ENCODE measurements at regions not wholly inside any gene's neighbourhood (a gene's known extent, or its start where the extent isn't known, plus 50 kb on each side); places are given as distances from the start of the nearest gene placed in this dataset.
A peak's percentile ranks its signal among the peaks of the same experiment; 100 is the strongest.

GRCh38 chr3:127374086-127375010, 86.5 kb upstream of the PRR20G start:
- no peak for DNase-seq (ENCODE audit: low read depth in 1 of 2, low spot score in 1 of 2)
- no peak for TF ChIP-seq JUND (IDR thresholded peaks at IDR 0.05; ENCODE audit: low read depth)
- in situ Hi-C loops (cut with HindIII; ENCODE audit: low pct_unique_long_range_greater_than_20kb, low sequenced_read_pairs), result no loop called here

GRCh38 chr3:127373441-127374085, 85.7 kb upstream of the PRR20G start:
- TF ChIP-seq JUND (IDR thresholded peaks at IDR 0.05; ENCODE audit: low read depth), result no peak
- DNase-seq (ENCODE audit: low read depth in 1 of 2, low spot score in 1 of 2), result no peak
- in situ Hi-C loops (cut with HindIII; ENCODE audit: low pct_unique_long_range_greater_than_20kb, low sequenced_read_pairs), result no loop called here

- in situ Hi-C loops (cut with HindIII; ENCODE audit: low pct_unique_long_range_greater_than_20kb, low sequenced_read_pairs), result no loop called here
- no peak for TF ChIP-seq JUND (IDR thresholded peaks at IDR 0.05; ENCODE audit: low read depth)
- DNase-seq (ENCODE audit: low read depth in 1 of 2, low spot score in 1 of 2), result no peak
These were observed 84.0 kb upstream of the PRR20G start for GRCh38 chr3:127371846-127372245.

- DNase-seq (ENCODE audit: low read depth in 1 of 2, low spot score in 1 of 2), result no peak
- TF ChIP-seq JUND (IDR thresholded peaks at IDR 0.05; ENCODE audit: low read depth), result no peak
- in situ Hi-C loops (cut with HindIII; ENCODE audit: low pct_unique_long_range_greater_than_20kb, low sequenced_read_pairs), result no loop called here
These were observed 83.5 kb upstream of the PRR20G start for GRCh38 chr3:127371334-127371733.

- no peak for DNase-seq (ENCODE audit: low read depth in 1 of 2, low spot score in 1 of 2)
- no peak for TF ChIP-seq JUND (IDR thresholded peaks at IDR 0.05; ENCODE audit: low read depth)
- in situ Hi-C loops (cut with HindIII; ENCODE audit: low pct_unique_long_range_greater_than_20kb, low sequenced_read_pairs), result no loop called here
These were observed 83.1 kb upstream of the PRR20G start for GRCh38 chr3:127370906-127371305.

GRCh38 chr3:127369356-127369935, 81.6 kb upstream of the PRR20G start:
- DNase-seq (ENCODE audit: low read depth in 1 of 2, low spot score in 1 of 2), result no peak
- in situ Hi-C loops (cut with HindIII; ENCODE audit: low pct_unique_long_range_greater_than_20kb, low sequenced_read_pairs), result no loop called here
- TF ChIP-seq JUND (IDR thresholded peaks at IDR 0.05; ENCODE audit: low read depth), result no peak

GRCh38 chr3:127368186-127369032, 80.6 kb upstream of the PRR20G start:
- TF ChIP-seq JUND (IDR thresholded peaks at IDR 0.05; ENCODE audit: low read depth), result no peak
- in situ Hi-C loops (cut with HindIII; ENCODE audit: low pct_unique_long_range_greater_than_20kb, low sequenced_read_pairs), result no loop called here
- no peak for DNase-seq (ENCODE audit: low read depth in 1 of 2, low spot score in 1 of 2)

GRCh38 chr3:127367593-127367992, 79.7 kb upstream of the PRR20G start:
- no peak for TF ChIP-seq JUND (IDR thresholded peaks at IDR 0.05; ENCODE audit: low read depth)
- DNase-seq (ENCODE audit: low read depth in 1 of 2, low spot score in 1 of 2), result no peak
- in situ Hi-C loops (cut with HindIII; ENCODE audit: low pct_unique_long_range_greater_than_20kb, low sequenced_read_pairs), result no loop called here

- TF ChIP-seq JUND (IDR thresholded peaks at IDR 0.05; ENCODE audit: low read depth), result no peak
- in situ Hi-C loops (cut with HindIII; ENCODE audit: low pct_unique_long_range_greater_than_20kb, low sequenced_read_pairs), result no loop called here
- no peak for DNase-seq (ENCODE audit: low read depth in 1 of 2, low spot score in 1 of 2)
These were observed 78.5 kb upstream of the PRR20G start for GRCh38 chr3:127366383-127366782.

- in situ Hi-C loops (cut with HindIII; ENCODE audit: low pct_unique_long_range_greater_than_20kb, low sequenced_read_pairs), result no loop called here
- peak in 1 of 2 experiments; percentile 40 for DNase-seq (ENCODE audit: low read depth in 1 of 2, low spot score in 1 of 2)
These were observed 77.4 kb upstream of the PRR20G start for GRCh38 chr3:127365163-127365798.

GRCh38 chr3:127363891-127364290, 76.0 kb upstream of the PRR20G start:
- TF ChIP-seq JUND (IDR thresholded peaks at IDR 0.05; ENCODE audit: low read depth), result no peak
- in situ Hi-C loops (cut with HindIII; ENCODE audit: low pct_unique_long_range_greater_than_20kb, low sequenced_read_pairs), result no loop called here
- DNase-seq (ENCODE audit: low read depth in 1 of 2, low spot score in 1 of 2), result no peak

More at GRCh38 chr3:127365163-127365798, 77.4 kb upstream of the PRR20G start:
- no peak for TF ChIP-seq JUND (IDR thresholded peaks at IDR 0.05; ENCODE audit: low read depth)

GRCh38 chr3:127363171-127363570, 75.3 kb upstream of the PRR20G start:
- in situ Hi-C loops (cut with HindIII; ENCODE audit: low pct_unique_long_range_greater_than_20kb, low sequenced_read_pairs), result no loop called here
- TF ChIP-seq JUND (IDR thresholded peaks at IDR 0.05; ENCODE audit: low read depth), result no peak
- DNase-seq (ENCODE audit: low read depth in 1 of 2, low spot score in 1 of 2), result no peak
